NCI-H82 treated with DMSO at 0.1 percent for 48 hours (cell line): ENCODE measurements at regions not wholly inside any gene's neighbourhood (a gene's known extent, or its start where the extent isn't known, plus 50 kb on each side); places are given as distances from the start of the nearest gene placed in this dataset.
A peak's percentile ranks its signal among the peaks of the same experiment; 100 is the strongest.

Source experiments
- DNase-seq: peaks from one replicate; lab custom pipeline; 2025; ENCODE audit not compliant: unreplicated experiment; lab: John Stamatoyannopoulos, UW

DNA sequence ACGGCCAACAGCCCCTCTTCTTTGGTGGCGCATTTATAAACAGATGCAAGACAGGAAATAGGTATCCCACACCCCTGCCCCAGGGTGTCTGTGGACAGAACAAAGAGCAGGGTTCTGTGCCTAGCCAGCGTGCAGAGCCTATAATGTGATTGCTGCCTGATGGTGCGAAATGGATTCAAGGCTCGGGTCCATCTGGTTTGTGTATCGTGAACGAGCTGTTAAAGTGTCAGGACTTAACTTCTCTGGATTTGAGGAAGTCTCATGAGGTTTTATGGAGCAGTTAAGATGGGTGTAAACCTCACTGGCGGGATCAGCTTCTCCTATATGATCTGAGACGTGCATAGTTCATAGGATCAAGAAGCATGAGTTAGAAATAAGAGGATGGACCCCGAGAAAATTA lies 388.7 kb upstream of the TBX3 start:
- peak; percentile 81 for DNase-seq

DNA sequence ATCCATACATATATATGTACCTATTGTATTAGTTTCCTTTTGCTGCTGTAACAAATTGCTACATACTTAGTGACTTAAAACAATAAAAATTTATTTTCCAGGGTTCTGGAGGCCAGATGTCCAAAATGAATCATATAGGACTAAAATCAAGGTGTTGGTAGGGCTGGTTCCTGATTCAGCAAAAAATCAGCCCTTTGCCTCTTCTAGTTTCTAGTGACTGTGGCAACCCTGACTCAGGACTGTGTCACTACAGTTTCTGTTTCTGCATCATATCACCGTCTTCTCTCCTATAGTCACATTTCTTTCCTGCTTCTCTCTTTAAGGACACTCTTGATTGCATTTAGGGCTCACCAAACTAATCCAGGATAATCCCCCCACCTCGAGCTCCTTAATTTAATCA lies 386.3 kb upstream of the TBX3 start:
- DNase-seq: peak; percentile 97

DNA sequence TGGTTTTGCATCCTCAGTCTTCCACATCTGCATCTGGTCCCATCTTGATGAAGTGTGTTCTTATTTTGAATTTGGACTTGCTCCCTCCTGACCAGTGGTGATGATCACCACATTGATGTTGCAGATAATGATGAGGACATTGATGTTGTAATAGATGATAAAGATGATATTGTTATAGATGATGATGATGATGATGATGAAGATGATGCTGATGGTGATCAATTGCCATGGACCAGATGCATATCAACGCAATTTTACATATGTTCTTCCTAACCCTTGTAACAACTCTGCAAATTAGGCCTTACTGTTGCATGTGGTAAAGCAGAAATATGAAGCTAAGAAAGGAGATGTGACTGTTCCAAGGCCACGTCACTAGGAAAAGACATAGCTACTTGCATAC lies 380.3 kb upstream of the TBX3 start:
- DNase-seq: no peak

DNA sequence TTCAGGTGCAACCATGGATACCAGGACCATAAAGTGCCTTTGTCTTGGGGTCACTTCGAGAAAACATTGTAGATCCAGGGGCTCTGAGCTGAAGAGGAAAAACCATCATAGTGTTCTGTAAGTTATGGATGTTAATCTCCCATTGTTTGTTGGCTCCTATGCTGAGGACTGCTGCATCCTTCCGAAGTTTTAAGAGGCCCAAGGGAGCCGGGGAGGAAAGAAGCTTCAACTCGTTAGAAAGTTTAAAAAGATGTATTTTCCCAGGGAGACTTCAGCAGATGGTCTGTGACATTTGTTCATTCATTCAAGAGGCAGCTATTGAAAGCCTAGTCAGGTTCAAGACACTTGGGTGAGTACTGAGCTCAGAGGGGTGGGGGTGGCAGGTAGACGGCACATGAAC lies 378.8 kb upstream of the TBX3 start:
- DNase-seq: no peak

DNA sequence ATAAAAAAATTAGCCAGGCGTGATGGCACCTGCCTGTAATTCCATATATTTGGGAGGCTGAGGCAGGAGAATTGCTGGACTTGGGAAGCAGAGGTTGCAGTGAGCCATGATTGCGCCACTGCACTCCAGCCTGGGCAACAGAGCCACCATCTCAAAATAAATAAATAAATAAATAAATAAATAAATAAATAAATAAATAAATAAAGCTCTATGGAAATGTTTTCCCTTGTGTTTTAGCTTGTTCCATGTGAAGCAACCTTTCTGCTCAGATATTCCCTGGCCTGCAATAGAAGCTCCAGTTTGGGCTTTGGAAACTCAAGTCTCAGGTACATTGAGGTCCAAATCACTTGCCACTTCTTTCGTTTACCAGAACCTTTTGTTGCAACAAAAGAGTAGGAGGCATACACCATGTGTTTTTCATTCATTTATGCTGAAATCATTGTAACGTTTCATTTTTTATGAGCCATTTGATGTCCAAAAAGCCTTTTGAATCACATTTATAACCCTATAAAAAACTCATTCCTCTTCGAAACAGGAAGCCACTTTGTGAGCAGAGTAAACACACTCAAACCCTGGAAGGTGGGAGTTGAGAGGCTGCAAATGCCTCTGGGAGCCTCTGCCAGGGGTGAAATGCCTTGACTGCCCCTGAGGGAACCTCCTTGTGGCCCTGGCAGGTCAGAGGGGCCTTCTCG lies 376.6 kb upstream of the TBX3 start:
- no peak for DNase-seq

DNA sequence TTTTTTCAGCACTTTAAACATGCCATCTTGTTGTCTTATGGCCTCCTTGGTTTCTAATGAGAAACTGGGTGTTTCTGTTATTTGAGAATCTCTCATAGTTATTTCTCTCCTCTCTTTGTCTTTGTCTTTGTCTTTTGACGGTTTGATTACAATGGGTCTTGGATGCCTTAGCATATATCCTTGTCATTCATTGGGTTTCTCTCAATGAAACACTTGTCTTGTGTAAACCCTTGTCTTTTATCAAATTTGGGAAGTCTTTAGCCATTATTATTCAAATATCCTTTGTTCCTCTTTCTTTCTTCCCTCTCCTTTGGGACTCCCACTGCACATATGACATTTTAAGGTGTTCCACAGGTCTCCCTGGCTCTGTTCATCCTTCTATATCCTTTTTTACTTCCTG lies 373.5 kb upstream of the TBX3 start:
- no peak for DNase-seq

DNA sequence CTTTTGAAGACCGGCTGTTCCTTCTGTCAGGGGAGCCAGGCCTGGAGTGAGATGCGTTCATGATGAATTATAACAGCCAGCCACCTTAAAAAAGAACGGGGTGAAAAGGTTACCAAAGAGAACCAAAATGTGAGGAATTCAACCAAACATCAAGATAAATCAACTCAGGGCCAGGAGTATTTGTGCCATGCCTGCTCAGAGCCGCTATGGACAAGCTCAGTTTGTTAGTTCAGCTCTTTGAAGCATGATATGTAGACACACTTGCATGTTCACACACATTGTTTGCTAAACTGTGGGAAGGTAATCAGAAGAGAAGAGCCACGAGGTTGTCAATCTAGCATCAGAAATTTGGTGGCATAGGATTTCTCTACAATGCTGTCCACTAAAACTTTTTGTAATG lies 367.4 kb upstream of the TBX3 start:
- no peak for DNase-seq

DNA sequence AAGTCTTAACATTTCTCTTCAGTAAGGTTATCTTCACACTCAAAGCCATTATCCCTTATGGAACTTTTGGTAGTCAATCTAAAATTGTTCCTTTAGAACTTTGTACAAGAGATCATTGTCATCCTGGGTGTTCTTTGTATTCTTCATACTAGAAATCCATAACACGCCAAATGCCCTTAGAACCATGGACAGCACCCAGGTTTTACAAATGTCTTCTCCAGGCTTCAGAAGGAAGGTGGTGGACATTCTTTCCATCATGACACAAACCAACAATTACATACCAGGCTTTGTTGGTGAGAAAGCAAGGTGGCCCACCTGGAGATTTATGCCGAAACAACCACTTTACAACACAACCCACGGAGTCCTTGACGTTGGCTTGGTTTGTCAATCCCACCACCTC lies 365.6 kb upstream of the TBX3 start:
- no peak for DNase-seq

DNA sequence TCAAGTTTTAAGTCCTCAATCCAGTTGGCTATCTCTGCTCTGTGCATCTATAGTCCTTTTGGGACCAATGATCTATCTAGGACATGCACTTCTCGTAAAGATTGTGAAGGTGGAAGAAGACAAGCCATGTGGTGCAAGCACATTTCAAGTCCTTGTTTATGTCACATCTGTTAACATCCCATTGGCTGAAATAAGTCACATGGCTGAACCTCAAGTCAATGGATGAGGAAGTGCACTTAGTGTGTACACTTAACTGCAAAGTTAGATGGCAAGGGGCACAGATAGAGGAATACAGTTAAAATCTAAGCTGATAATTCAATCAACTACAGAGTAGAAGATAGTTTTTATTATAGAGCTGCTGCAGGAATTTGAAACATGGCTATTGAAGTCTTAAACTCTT lies 362.8 kb upstream of the TBX3 start:
- DNase-seq: no peak

DNA sequence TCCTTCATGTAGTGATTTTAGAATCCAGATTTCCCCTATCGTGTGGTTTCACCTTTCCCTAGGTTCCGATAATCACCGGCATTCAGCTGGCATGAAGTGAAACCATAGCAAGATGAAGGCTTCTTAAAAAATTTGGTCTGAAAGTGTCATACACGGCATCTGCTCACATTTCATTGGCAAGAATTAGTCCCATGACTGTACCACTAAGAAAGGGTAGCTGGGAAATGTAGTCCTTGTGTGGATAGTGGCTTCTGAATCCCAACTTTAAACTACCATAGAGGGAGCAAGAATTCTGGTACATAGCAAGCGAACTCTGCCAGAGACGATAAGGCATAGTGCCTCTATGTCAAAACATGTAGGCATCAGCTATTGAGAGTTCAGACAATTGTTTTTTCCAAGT lies 360.1 kb upstream of the TBX3 start:
- DNase-seq: peak; percentile 11

DNA sequence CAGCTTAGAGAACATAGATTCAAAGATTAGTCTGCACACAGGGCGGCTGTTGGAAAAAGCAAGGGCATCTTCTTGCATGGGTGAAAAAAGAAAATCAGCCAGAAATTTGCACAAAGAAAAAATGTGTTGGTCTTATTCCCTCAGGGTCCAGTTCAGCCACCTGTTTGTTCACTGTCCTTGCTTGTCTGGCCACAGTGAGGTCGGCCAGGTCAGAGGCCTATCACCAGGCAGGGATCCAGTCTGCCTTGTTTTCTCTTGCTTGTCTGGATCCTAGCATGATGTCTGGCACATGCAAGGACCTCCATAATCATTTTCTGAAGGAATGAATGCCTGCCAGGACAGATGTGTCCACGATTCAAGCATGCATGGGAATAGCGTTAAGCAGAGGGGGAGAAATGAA lies 359.1 kb upstream of the TBX3 start:
- DNase-seq: no peak

DNA sequence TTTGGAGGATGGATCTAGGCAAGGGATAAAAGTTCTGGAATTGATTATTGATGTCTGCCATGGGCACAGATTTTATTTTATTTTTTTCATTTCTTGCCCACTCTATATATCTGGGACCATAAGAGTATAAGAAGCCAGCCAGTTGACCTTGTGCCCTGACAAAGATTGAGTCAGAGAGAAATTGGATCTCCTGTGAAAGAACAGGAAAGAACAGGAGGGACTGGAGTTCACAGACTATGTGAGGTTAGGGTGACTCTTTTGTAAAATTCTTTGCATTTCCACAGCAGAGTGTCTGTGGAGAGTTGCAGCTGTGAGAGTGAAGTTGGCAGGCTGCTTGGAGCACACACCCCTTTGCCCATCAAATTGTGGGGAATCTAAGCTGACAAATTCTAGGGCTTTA lies 358.4 kb upstream of the TBX3 start:
- DNase-seq: no peak

DNA sequence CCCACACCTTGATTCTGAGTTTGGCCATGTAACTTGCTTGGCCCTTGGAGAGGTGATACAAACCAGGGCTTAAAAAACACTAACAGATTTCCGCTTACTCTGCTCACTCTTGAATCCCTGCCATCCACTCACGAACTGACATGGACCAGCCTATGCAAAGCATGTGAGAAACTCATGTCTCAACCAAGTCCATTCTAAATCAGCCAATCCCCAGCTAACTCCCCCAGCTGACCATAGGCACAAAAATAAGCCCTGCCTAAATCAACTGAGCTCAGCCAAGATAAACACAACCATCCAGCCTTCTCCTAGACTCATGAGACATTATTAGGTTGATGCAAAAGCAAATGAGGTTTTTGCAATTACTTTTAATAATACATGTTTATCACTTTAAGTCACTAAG lies 353.9 kb upstream of the TBX3 start:
- no peak for DNase-seq

DNA sequence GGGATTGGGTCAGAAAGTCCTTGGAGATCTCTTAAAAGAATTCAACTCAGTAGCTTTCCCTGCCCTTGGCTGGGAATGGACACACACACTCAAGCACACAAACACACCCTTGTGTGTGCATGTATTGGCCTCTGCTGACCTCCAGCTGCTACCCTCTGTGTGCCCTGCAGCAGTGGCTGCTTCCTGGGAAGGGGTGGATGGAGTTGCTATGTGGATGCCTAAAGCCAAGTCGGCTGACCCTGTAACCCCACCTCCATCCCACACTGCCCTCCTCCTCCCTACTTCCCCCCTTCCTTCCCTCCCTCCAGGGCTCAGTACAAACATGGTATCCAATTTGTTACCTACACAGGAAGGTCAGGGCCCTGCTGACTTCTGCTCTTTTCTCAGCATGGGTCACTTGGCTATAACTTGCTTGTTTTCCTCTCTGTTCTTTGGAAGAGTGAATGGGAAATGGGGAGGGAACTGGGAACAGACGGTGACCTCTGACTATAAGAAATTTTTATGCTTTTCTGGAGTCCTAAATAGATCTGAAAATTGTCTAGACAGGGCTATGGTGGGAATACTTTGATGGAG lies 351.6 kb upstream of the TBX3 start:
- DNase-seq: no peak

DNA sequence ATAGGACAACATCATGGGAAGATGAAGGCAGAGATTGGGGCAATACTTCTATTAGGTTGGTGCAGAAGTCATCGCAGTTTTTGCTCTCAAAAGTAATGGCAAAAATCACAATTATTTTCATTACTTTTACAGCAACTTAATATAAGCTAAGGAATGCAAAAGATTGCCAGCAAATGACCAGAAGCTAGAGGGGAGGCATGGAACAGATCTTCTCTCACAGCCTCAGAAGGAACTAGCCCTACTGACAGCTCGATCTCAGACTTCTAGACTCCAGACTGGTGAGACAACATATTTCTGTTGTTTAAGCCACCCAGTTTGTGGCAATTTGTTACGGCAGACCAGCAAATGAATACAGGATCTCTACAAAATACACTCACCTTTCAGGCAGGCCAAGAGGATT lies 348.5 kb upstream of the TBX3 start:
- DNase-seq: no peak

DNA sequence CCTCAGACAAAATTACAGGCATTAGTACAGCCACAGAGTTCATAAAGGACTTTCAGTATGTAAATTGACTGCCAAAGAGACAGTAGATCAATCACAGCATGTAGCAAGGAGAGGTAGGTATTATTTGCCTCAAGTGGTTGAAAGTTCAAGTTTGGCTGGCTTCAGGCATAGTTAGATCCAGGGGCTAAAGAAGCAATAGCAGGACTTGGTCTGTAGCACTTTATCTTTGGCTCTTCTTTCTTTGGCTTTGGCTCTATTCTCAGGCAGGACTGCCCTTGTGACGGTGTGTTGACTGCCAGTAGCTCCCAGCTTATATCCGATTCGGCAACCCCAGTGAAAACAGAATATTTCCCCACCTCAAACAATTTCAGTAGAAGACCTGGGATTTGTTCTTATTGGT lies 346.0 kb upstream of the TBX3 start:
- no peak for DNase-seq

DNA sequence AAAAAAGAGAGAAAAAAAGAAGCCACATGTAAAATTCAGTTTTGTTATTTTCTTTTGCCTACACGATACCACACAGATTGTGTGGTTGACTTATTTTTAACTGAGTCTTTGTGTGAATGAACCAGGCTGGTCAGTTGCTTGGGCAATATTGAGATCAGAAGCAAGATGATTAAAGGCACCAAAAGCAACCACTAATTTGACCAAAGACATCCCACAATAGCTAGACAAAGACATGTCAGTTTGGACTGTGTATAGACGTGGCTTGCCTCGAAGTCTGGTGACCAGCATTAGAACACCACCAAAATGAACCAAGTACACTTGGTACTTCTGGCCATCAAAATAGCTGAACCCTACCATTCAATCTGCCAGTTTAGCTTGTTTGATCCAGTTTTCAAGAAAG lies 340.6 kb upstream of the TBX3 start:
- DNase-seq: no peak

DNA sequence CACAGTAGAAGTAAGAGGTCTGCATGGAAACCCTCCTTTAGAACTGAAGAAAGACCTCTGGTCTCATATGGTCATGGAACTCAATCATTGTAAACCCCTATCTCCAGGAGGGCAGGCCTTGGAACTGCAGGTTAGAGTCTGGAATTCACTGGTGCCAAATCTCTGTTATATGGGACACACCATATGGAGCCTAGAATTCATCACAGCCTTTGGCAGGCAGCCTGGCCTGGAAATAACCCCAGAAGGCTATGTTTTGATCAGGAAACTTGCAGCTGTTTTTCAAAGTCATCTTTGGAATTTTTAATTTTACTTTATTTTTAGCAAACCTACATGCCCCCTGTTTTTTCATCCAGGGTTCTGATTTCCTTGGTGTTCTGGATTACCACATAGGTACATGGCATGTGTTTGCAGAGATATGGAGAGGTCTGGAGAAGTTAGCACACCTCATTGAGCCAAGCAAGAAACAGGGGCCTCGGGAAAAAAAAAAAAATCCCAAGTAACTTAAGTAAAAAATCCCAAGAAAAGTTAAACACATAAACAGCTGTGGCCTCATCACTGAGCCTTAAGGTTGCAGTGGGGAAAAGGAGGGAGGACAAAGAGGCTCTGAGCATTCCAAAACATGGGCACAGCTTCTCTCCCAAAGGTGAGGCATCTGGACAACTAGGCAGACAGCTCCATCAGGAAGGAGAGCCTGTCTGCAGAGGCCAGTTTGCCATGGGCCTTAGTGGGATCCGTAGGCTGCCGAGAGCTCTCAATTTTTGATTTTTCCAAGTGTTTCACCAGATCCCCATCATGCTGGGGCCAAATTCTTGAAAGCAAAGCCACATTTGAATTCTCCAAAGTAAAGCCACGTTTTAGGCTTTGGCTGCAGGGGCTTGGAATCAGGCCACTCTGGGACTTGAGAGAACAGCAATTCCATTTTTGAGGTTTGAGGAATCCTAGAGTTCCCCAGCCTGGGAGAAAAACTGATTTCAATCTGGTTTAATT lies 339.6 kb upstream of the TBX3 start:
- DNase-seq: no peak

DNA sequence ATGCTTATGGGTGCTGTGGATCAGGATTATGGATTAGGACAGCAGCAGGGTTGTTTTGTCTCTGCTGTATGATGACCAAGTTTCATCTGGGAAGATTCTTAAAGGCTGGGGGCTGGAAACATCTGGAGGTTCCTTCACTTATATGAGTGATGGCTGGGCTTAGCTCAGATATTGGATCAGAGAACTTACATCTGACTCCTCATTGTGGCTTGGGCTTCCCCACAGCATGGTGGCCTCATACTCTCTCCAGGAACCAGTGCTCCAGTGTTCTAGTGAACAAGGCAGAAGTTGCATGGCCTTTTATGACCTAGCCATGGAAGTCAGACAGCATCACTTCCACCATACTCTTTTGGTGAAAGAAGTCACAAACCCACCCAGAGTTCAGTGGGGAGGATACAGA lies 336.1 kb upstream of the TBX3 start:
- DNase-seq: no peak

DNA sequence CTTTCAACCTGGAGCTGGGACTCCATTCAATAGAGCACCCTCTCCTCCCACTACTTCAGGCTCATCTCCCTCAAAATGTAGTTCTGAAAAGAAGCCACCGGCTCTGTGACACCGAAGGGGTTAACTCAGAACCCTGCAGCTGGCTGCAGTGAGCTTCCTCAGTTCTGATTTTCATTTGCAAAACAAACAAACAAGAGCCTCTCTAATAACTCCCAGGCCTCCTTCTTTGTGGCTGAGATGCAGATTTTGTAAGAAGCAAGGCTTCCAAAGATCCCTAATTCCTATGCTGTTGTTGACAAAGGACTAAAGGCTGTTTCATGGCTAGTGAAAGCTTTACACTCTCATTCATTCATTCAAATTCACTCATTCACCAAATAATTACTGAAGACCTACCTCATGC lies 333.4 kb upstream of the TBX3 start:
- no peak for DNase-seq

DNA sequence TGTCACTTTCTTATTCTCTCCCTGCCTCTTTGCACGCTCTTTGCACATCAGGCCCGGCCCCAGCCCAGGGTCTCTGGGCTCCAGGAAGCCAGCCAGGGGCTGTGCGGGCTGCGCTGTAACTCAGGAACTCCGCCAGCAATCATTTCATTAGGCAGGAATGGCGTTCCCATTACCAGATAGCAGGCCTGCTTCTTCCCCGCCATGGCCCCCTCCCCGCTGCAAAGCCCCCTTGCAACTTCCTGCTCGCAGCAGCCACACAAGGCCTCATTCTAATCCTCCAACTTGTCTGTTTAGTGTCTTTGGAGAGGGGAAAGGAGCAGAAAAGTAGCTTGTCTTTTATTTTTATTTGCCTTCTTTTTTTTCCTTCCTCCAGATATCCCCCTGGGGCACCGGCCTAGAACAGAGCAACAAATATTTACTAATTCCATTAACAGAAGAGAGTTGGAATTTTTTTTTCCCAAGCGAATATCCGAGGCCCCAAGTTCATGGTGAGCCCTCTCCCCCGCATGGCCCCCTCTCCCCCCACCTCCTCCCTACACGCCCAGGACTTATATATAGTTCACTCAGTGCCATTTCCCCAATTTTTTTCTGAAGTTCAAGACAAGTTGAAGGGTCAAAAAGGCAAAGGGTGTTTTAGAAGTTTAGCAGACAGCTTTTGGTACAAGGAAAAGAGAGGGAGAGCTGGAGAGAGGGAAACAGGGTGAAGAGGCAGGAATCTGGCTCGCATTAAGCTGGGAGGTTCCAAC lies 329.4 kb upstream of the TBX3 start:
- DNase-seq: no peak

DNA sequence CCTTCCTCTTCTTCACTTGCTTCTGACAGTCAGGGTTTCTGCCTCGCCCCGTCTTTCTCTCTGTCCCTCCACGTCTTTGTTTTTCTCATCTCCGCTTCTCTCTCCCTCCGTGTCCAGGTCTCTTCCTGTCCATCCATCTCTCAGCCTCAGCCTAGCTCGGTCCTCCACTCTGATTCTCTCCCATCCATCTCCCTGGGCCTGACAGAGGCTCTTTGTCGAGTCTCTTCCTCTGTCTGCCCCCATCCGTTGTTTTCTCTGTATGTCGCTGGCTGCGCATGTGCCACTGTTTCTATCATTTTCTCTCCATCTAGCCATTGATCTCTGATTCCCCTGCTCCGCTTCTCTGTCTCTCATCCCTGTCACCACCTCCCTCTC lies 328.9 kb upstream of the TBX3 start:
- DNase-seq: no peak
